Mammary epithelial cell (primary cell): ENCODE measurements at regions not wholly inside any gene's neighbourhood (a gene's known extent, or its start where the extent isn't known, plus 50 kb on each side); places are given as distances from the start of the nearest gene placed in this dataset.

Source experiments
- EZH2 ChIP-seq: IDR thresholded peaks from 2 replicates; pipeline ENCODE4 v1.6.1; 2012; ENCODE audit warnings: low read length, inconsistent platforms, borderline replicate concordance
- TF ChIP-seq, protein P1 (sequence below), 2 donors: IDR thresholded peaks in 1 of 2; conservative IDR thresholded peaks in 1 of 2; 2 replicates each; pipeline ENCODE4 v1.5.1; 2011 to 2012; ENCODE audit warnings: inconsistent platforms in 2 of 2, low read length in 2 of 2, mild to moderate bottlenecking in 2 of 2, control low read depth in 1 of 2, low read depth in 1 of 2; ENCODE audit not compliant: insufficient read depth in 1 of 2; ENCODE audit errors: extremely low read depth in 1 of 2

DNA sequence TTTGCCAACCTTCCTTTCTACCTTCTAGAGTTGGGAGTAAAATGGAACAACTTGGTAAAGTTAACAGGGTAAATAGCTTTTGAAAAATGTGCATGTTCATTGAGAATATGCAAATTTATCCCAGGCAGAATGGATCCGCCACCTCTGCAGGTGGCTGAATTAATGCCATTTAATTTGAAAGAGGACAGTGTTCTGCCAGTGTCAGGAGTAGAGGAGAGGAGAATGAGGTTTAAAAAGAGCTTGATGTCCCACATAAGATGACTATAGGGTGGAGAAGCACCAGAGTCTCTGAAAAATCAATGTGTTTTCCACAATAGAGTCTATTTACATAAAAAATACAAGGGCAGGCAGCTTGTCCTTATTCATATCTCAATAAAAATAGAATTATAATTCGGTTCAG is 1804.3 kb upstream of the PCDH10 start:
- TF ChIP-seq, protein P1, sequence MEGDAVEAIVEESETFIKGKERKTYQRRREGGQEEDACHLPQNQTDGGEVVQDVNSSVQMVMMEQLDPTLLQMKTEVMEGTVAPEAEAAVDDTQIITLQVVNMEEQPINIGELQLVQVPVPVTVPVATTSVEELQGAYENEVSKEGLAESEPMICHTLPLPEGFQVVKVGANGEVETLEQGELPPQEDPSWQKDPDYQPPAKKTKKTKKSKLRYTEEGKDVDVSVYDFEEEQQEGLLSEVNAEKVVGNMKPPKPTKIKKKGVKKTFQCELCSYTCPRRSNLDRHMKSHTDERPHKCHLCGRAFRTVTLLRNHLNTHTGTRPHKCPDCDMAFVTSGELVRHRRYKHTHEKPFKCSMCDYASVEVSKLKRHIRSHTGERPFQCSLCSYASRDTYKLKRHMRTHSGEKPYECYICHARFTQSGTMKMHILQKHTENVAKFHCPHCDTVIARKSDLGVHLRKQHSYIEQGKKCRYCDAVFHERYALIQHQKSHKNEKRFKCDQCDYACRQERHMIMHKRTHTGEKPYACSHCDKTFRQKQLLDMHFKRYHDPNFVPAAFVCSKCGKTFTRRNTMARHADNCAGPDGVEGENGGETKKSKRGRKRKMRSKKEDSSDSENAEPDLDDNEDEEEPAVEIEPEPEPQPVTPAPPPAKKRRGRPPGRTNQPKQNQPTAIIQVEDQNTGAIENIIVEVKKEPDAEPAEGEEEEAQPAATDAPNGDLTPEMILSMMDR (conservative IDR thresholded peaks at IDR 0.05 in 1 of 2, IDR thresholded peaks at IDR 0.05 in 1 of 2; ENCODE audit: extremely low read depth in 1 of 2, insufficient read depth in 1 of 2, low read depth in 1 of 2, low read length in 2 of 2): no peak
- TF ChIP-seq EZH2: no peak
